B cell (primary cell): ENCODE measurements at regions not wholly inside any gene's neighbourhood (a gene's known extent, or its start where the extent isn't known, plus 50 kb on each side); places are given as distances from the start of the nearest gene placed in this dataset.

ENCODE experiments used
- ATAC-seq: fragments of 200-7000 bp; cut with Tn5 transposase; one replicate; pipeline ENCODE4 v1.10.0; 2021; ENCODE audit warnings: low read depth, mild to moderate bottlenecking, moderate number of reproducible peaks, moderate library complexity
- CTCF ChIA-PET: fragments of 350-600 bp; sonication (Branson Sonifier 250); formaldehyde crosslinking; loops from one replicate; lab custom pipeline; 2021; ENCODE audit warnings: antibody characterized with exemption, inconsistent platforms; lab: Charles Lee
- POLR2A ChIA-PET: fragments of 350-600 bp; sonication (Branson Sonifier 250); formaldehyde crosslinking; loops from one replicate; lab custom pipeline; 2021; ENCODE audit warnings: antibody characterized with exemption; lab: Charles Lee
- DNase-seq: peaks from one replicate; pipeline ENCODE4 v3.0.0; 2013
- H2AFZ ChIP-seq: 2 replicates; pipeline ENCODE4 v1.6.1; 2012; ENCODE audit warnings: mild to moderate bottlenecking, low read depth, low read length; ENCODE audit not compliant: insufficient read depth, poor library complexity, severe bottlenecking
- H3K27ac ChIP-seq, 2 donors: 1 replicate in 1 of 2; 2 replicates in 1 of 2; pipeline ENCODE4 v1.5.1; 2012 to 2013; ENCODE audit warnings: low read length in 2 of 2, mild to moderate bottlenecking in 2 of 2, moderate library complexity in 1 of 2
- H3K27me3 ChIP-seq, 4 experiments: fragments of 200-600 bp in 1 of 4; sonication (generic) in 1 of 4; replicated peaks in 1 of 4; 1 replicate in 2 of 4; 2 replicates in 2 of 4; pipeline versions ENCODE4 v1.6.1 to v1.7.0; 2013 to 2016; ENCODE audit warnings: low read length in 3 of 4, mild to moderate bottlenecking in 2 of 4, mixed read lengths in 1 of 4, moderate library complexity in 1 of 4; ENCODE audit not compliant: insufficient read depth in 4 of 4, control insufficient read depth in 3 of 4; ENCODE audit errors: control extremely low read depth in 1 of 4
- H3K36me3 ChIP-seq, 2 experiments: replicated peaks in 1 of 2; 1 replicate in 1 of 2; 2 replicates in 1 of 2; pipeline versions ENCODE4 v1.6.1 to v1.7.1; 2013; ENCODE audit warnings: low read length in 1 of 2; ENCODE audit not compliant: insufficient read depth in 2 of 2, control insufficient read depth in 1 of 2; ENCODE audit errors: control extremely low read depth in 1 of 2, extremely low read depth in 1 of 2
- H3K4me1 ChIP-seq, 2 donors: fragments of 200-600 bp in 1 of 2; sonication (generic) in 1 of 2; 1 replicate in 1 of 2; 2 replicates in 1 of 2; pipeline versions ENCODE4 v1.5.1 to v1.6.1; 2013 to 2017; ENCODE audit warnings: low read length in 2 of 2; ENCODE audit not compliant: control insufficient read depth in 2 of 2, insufficient read depth in 2 of 2
- H3K4me2 ChIP-seq: replicated peaks from 2 replicates; pipeline ENCODE3; 2012; ENCODE audit warnings: mild to moderate bottlenecking, low read depth, low read length; ENCODE audit not compliant: poor library complexity, severe bottlenecking
- H3K4me3 ChIP-seq, 5 experiments: fragments of 200-600 bp in 1 of 5; sonication (generic) in 1 of 5; 1 replicate in 3 of 5; 2 replicates in 2 of 5; pipeline versions ENCODE4 v1.5.1 to v1.7.0; 2011 to 2016; ENCODE audit warnings: low read length in 4 of 5, mild to moderate bottlenecking in 4 of 5, low read depth in 2 of 5, control low read depth in 1 of 5, moderate library complexity in 1 of 5; ENCODE audit not compliant: insufficient read depth in 1 of 5; ENCODE audit errors: control extremely low read depth in 1 of 5, extremely low read depth in 1 of 5
- H3K79me2 ChIP-seq: fragments of 200-600 bp; sonication (generic); one replicate; pipeline ENCODE4 v1.6.0; 2016; ENCODE audit warnings: low read length; ENCODE audit not compliant: control insufficient read depth, insufficient read depth
- H3K9ac ChIP-seq: fragments of 200-600 bp; sonication (generic); 2 replicates; pipeline ENCODE4 v1.6.1; 2017; ENCODE audit warnings: mild to moderate bottlenecking, low read length, moderate library complexity
- H3K9me3 ChIP-seq, 3 donors: one replicate each; pipeline versions ENCODE4 v1.6.1 to v1.7.1; 2013; ENCODE audit warnings: low read length in 2 of 3; ENCODE audit not compliant: control insufficient read depth in 2 of 3, insufficient read depth in 1 of 3; ENCODE audit errors: control extremely low read depth in 1 of 3
- H4K20me1 ChIP-seq: 2 replicates; pipeline ENCODE4 v1.6.0; 2012; ENCODE audit warnings: mild to moderate bottlenecking, low read length; ENCODE audit not compliant: insufficient read depth, control insufficient read depth, poor library complexity, severe bottlenecking
- H3K27ac Mint-ChIP-seq: one replicate; pipeline ENCODE4 v1.8.0; 2021; ENCODE audit warnings: mixed read lengths
- H3K27me3 Mint-ChIP-seq: one replicate; pipeline ENCODE4 v1.8.0; 2021; ENCODE audit warnings: mixed read lengths
- H3K4me1 Mint-ChIP-seq: one replicate; pipeline ENCODE4 v1.8.0; 2021; ENCODE audit warnings: mixed read lengths
- H3K4me3 Mint-ChIP-seq: one replicate; pipeline ENCODE4 v1.8.0; 2021; ENCODE audit warnings: mixed read lengths
- H3K9me3 Mint-ChIP-seq: one replicate; pipeline ENCODE4 v1.8.0; 2022; ENCODE audit warnings: mixed read lengths; ENCODE audit not compliant: insufficient read depth
- CTCF ChIP-seq: fragments of 200-600 bp; IDR thresholded peaks from one replicate; pipeline ENCODE4 v1.8.0; 2022; ENCODE audit warnings: antibody characterized with exemption, mild to moderate bottlenecking
- EZH2 ChIP-seq: IDR thresholded peaks from 2 replicates; pipeline ENCODE4 v1.6.1; 2012; ENCODE audit warnings: borderline replicate concordance, low read depth, mild to moderate bottlenecking, moderate library complexity, low read length; ENCODE audit not compliant: insufficient read depth, poor library complexity, severe bottlenecking
- WGBS: methylation state at CpG from one replicate; pipeline ENCODE4 v1.1.5; 2013; ENCODE audit warnings: missing lambda C conversion rate; ENCODE audit not compliant: insufficient coverage; 5-methylcytosine and 5-hydroxymethylcytosine counted together
- intact Hi-C: fragments of 100-400 bp; cut with micrococcal nuclease; formaldehyde crosslinking; loops from one replicate; pipeline ENCODE4 v1.10.0; 2022

GRCh38 chr2:7752291-7752690 is 835.1 kb downstream of the RNF144A start:
- Histone ChIP-seq H3K9me3 (peaks cover 2 to 6% (median 2%) of the 10 kb centered on the region in 3 donors), H3K4me3 (no peak overlapping the region), H3K4me2 (no peak overlapping the region), H3K9ac (no peak overlapping the region), H3K36me3 (no peaks in the 10 kb centered on the region), H3K79me2 (no peaks in the 10 kb centered on the region), H4K20me1 (no peaks in the 10 kb centered on the region), H2AFZ (no peak overlapping the region), H3K4me1 (no peaks in the 10 kb centered on the region), H3K27me3 (no peaks in the 10 kb centered on the region), H3K27ac (no peak overlapping the region)
- CTCF ChIA-PET = no interaction called here
- POLR2A ChIA-PET = no interaction called here
- Mint-ChIP-seq H3K27me3 (peaks cover 7% of the 10 kb centered on the region), H3K27ac (no peak overlapping the region), H3K4me3 (no peak overlapping the region), H3K9me3 (no peaks in the 10 kb centered on the region), H3K4me1 (no peaks in the 10 kb centered on the region)
- DNase-seq = no peak
- TF ChIP-seq EZH2 = no peak
- TF ChIP-seq CTCF = no peak
- no peak for ATAC-seq
- intact Hi-C loops = no loop called here
- WGBS = 75% methylated on average over 1 of the region's 1 CpG

- Histone ChIP-seq H3K9me3 (peaks cover 2 to 4% (median 2%) of the 10 kb centered on the region in 3 donors), H3K27ac (no peak overlapping the region), H3K4me1 (no peaks in the 10 kb centered on the region), H3K9ac (no peak overlapping the region), H3K79me2 (no peaks in the 10 kb centered on the region), H3K27me3 (no peaks in the 10 kb centered on the region), H4K20me1 (no peaks in the 10 kb centered on the region), H3K36me3 (no peaks in the 10 kb centered on the region), H3K4me2 (no peak overlapping the region), H2AFZ (no peak overlapping the region), H3K4me3 (no peak overlapping the region)
- Mint-ChIP-seq H3K27ac (no peak overlapping the region), H3K4me1 (no peaks in the 10 kb centered on the region), H3K9me3 (no peaks in the 10 kb centered on the region), H3K27me3 (peaks cover 7% of the 10 kb centered on the region), H3K4me3 (no peak overlapping the region)
- DNase-seq (no peak), ATAC-seq (no peak)
- ChIA-PET CTCF (no interaction called here), POLR2A (no interaction called here)
- TF ChIP-seq CTCF (no peak), EZH2 (no peak)
- intact Hi-C loops = no loop called here
These were observed 836.6 kb downstream of the RNF144A start for GRCh38 chr2:7753777-7754176.
